ENCODE measurements at regions not wholly inside any gene's neighbourhood (a gene's known extent, or its start where the extent isn't known, plus 50 kb on each side); places are given as distances from the start of the nearest gene placed in this dataset.

GRCh38 chr10:131475803-131476202 is 164.3 kb upstream of the TCERG1L start:
- no peak overlapping the region for H3K9ac ChIP-seq (ENCODE audit: control insufficient read depth, insufficient read depth, low read length)
- H3K36me3 ChIP-seq (ENCODE audit: control insufficient read depth in 2 of 2, insufficient read depth in 2 of 2, low read length in 1 of 2), result no peaks in the 10 kb centered on the region
- DNase-seq (ENCODE audit: low read depth, low spot score) (no peak), ATAC-seq (no peak), FAIRE-seq (no peak)
- H3K79me2 ChIP-seq (ENCODE audit: control insufficient read depth, insufficient read depth, low read length), result no peaks in the 10 kb centered on the region
- no peak for TF ChIP-seq RELB (IDR thresholded peaks at IDR 0.05; ENCODE audit: low read depth)
- TF ChIP-seq MLLT1 (IDR thresholded peaks at IDR 0.05), result no peak
- no peak for TF ChIP-seq SRF (IDR thresholded peaks at IDR 0.05; ENCODE audit: low read depth in 2 of 2, low read length in 2 of 2)
- no peak for TF ChIP-seq ATF7 (IDR thresholded peaks at IDR 0.05; ENCODE audit: low read depth)
- TF ChIP-seq CHD2 (IDR thresholded peaks at IDR 0.05; ENCODE audit: borderline replicate concordance, low read depth, low read length), result no peak
- TF ChIP-seq IKZF1 (conservative IDR thresholded peaks at IDR 0.05), result no peak
- RAD21 ChIA-PET (ENCODE audit: unreplicated experiment), result no interaction called here
- H2AFZ ChIP-seq (ENCODE audit: control insufficient read depth, low read depth, low read length), result no peak overlapping the region
- no peak overlapping the region for H3K4me3 ChIP-seq
- H4K20me1 ChIP-seq (ENCODE audit: control insufficient read depth, insufficient read depth), result no peaks in the 10 kb centered on the region
- SMC1A ChIA-PET (ENCODE audit: uncharacterized antibody, unreplicated experiment), result no interaction called here
- POLR2A ChIA-PET, result no interaction called here
- in situ Hi-C loops (cut with MboI) (no loop called here), intact Hi-C loops (cut with micrococcal nuclease; ENCODE audit: unreplicated experiment) (no loop called here)
- WGBS (ENCODE audit: insufficient coverage, insufficient replicate concordance, low lambda C conversion rate, missing lambda C conversion rate), result 54% methylated on average over 16 of the region's 16 CpGs
- no peak overlapping the region for H3K27ac ChIP-seq (ENCODE audit: control insufficient read depth, insufficient read depth)
- H3K27me3 ChIP-seq (replicated peaks in 1 of 2; ENCODE audit: control insufficient read depth in 2 of 2, insufficient read depth in 2 of 2, low read length in 1 of 2), result no peaks in the 10 kb centered on the region
- H3K4me2 ChIP-seq (ENCODE audit: control insufficient read depth, insufficient read depth), result no peak overlapping the region
- CTCF ChIA-PET, result no interaction called here
- BruUV-seq (replicated peaks), result no TSS peak
- no peaks in the 10 kb centered on the region for H3K4me1 ChIP-seq (ENCODE audit: control insufficient read depth, insufficient read depth, low read length)
- H3K9me3 ChIP-seq (replicated peaks; ENCODE audit: control insufficient read depth, insufficient read depth, low read length), result no peaks in the 10 kb centered on the region; the same call in 2 of the 3 replicates
